ENCODE measurements at regions not wholly inside any gene's neighbourhood (a gene's known extent, or its start where the extent isn't known, plus 50 kb on each side); places are given as distances from the start of the nearest gene placed in this dataset.

- Histone ChIP-seq H3K9me3 (no peaks in the 10 kb centered on the region), H3K4me1 (no peaks in the 10 kb centered on the region), H3K4me3 (no peak overlapping the region), H3K27ac (no peak overlapping the region), H3K27me3 (no peaks in the 10 kb centered on the region), H3K36me3 (no peaks in the 10 kb centered on the region)
- DNase-seq: no peak
- TF ChIP-seq POLR2A (IDR thresholded peaks at IDR 0.05) (no peak), CTCF (IDR thresholded peaks at IDR 0.05) (no peak)
These were observed 342.5 kb upstream of the MPDZ start for GRCh38 chr9:13621872-13622564.

DNA sequence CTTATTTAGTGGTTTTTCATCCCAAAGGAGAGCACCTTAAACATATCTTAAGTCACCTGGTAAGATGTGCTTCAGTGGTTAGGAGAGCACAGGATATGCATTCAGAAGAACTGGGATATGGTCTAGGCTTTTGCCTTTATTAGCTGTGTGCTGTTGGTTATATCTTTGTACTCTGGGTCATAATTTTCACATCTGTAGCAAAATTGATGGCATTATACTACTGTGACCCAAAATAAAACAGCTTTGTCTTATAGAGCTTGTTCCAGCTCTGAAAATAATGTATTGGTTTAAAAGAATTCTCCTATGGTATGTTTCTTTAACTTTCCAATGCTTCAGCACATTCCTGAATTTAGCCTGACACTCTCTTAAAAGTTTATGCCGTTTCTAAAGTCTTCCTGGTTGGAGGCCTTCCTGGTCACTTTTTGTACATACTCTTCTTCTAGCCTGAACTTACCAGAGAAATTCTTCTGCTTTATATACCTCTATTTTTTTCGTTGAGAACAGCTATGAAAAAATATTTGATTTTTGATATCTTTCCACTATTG, 337.1 kb upstream of the MPDZ start:
- TF ChIP-seq CTCF (IDR thresholded peaks at IDR 0.05) (no peak), POLR2A (IDR thresholded peaks at IDR 0.05) (no peak)
- no peak for DNase-seq
- no peaks in the 10 kb centered on the region for H3K27me3 ChIP-seq

DNA sequence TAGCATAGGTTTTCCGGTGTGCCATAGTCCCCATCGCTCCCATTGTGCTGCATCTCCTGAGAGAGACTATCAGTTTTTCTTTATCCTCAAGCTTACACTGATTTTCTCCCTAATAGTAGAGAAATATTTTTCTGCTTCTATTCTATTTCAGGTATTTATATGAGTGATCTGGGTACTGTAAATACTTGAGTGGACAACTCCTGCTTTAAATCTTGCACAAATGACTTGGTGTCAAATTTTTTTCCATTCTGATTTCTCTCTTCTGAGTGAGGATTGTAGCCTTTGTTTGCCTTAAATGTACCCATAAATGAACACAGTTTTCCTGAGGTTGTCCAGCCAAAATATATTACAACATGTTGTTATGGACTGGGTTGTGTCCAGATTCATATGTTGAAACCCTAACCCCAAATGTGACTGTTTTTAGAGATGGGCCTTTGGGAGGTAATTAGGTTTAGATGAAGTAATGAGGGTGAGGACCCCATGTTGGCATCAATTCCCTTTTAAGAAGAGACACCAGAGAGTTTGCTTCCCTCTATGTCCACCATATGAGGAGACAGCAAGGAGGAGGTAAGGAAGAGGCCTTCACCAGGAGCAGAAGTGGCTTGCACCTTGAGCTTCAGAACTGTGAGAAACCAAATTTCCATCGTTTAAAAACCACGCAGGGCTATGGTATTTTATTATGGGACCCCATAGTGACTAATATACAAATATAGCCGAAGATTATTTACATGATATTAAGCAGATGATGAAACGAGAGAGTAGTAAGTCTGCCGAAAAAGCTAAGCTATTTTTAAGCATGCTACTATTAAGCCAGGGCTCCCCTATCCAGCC, 336.4 kb upstream of the MPDZ start:
- no peaks in the 10 kb centered on the region for H3K27me3 ChIP-seq
- H3K4me3 ChIP-seq: no peak overlapping the region
- no peak overlapping the region for H3K27ac ChIP-seq
- no peaks in the 10 kb centered on the region for H3K9me3 ChIP-seq
- no peaks in the 10 kb centered on the region for H3K4me1 ChIP-seq
- TF ChIP-seq POLR2A (IDR thresholded peaks at IDR 0.05) (no peak), CTCF (IDR thresholded peaks at IDR 0.05) (no peak)
- no peaks in the 10 kb centered on the region for H3K36me3 ChIP-seq
- no peak for DNase-seq

More for the DNA sequence above, 337.1 kb upstream of the MPDZ start:
- no peaks in the 10 kb centered on the region for H3K36me3 ChIP-seq
- H3K4me3 ChIP-seq: no peak overlapping the region
- H3K27ac ChIP-seq: no peak overlapping the region
- no peaks in the 10 kb centered on the region for H3K9me3 ChIP-seq
- no peaks in the 10 kb centered on the region for H3K4me1 ChIP-seq

GRCh38 chr9:13614060-13614459, 334.6 kb upstream of the MPDZ start:
- Histone ChIP-seq H3K4me1 (no peaks in the 10 kb centered on the region), H3K36me3 (no peaks in the 10 kb centered on the region), H3K4me3 (no peak overlapping the region), H3K27me3 (no peaks in the 10 kb centered on the region), H3K9me3 (no peaks in the 10 kb centered on the region), H3K27ac (no peak overlapping the region)
- TF ChIP-seq CTCF (IDR thresholded peaks at IDR 0.05) (no peak), POLR2A (IDR thresholded peaks at IDR 0.05) (no peak)
- no peak for DNase-seq

- no peak for DNase-seq
- Histone ChIP-seq H3K4me1 (no peaks in the 10 kb centered on the region), H3K27ac (no peak overlapping the region), H3K36me3 (no peaks in the 10 kb centered on the region), H3K4me3 (no peak overlapping the region), H3K27me3 (no peaks in the 10 kb centered on the region), H3K9me3 (no peaks in the 10 kb centered on the region)
- TF ChIP-seq POLR2A (IDR thresholded peaks at IDR 0.05) (no peak), CTCF (IDR thresholded peaks at IDR 0.05) (no peak)
These were observed 333.8 kb upstream of the MPDZ start for GRCh38 chr9:13613296-13613695.

Data from Peyer's patch (tissue), 4 donors.